Naive thymus-derived CD4-positive, alpha-beta T cell (primary cell): ENCODE measurements at regions not wholly inside any gene's neighbourhood (a gene's known extent, or its start where the extent isn't known, plus 50 kb on each side); places are given as distances from the start of the nearest gene placed in this dataset.

Experiments
- ATAC-seq: fragments of 150-1000 bp; cut with Tn5 transposase; 2 replicates; pipeline ENCODE4 v1.10.0; 2021; ENCODE audit warnings: mild to moderate bottlenecking, moderate library complexity
- CTCF ChIA-PET: fragments of 350-600 bp; sonication (Branson Sonifier 250); formaldehyde crosslinking; loops from one replicate; lab custom pipeline; 2021; ENCODE audit warnings: antibody characterized with exemption; lab: Charles Lee
- POLR2A ChIA-PET: fragments of 350-600 bp; sonication (Branson Sonifier 250); formaldehyde crosslinking; loops from one replicate; lab custom pipeline; 2021; ENCODE audit warnings: antibody characterized with exemption, inconsistent platforms; lab: Charles Lee
- DNase-seq, 9 donors: peaks; one replicate each; pipeline versions ENCODE4 v3.0.0 to v3.0.0-alpha.2; 2020 to 2022; ENCODE audit warnings: mixed read lengths in 1 of 9
- H3K27ac ChIP-seq: one replicate; pipeline ENCODE4 v1.7.0; 2013; ENCODE audit warnings: mild to moderate bottlenecking, low read depth, low read length, moderate library complexity
- H3K27me3 ChIP-seq, 2 donors: one replicate each; pipeline ENCODE4 v1.7.0; 2013; ENCODE audit warnings: low read length in 2 of 2, mild to moderate bottlenecking in 2 of 2, moderate library complexity in 2 of 2; ENCODE audit not compliant: control insufficient read depth in 2 of 2, insufficient read depth in 2 of 2
- H3K36me3 ChIP-seq, 3 experiments: 1 replicate in 2 of 3; 2 replicates in 1 of 3; pipeline ENCODE4 v1.7.0; 2013; ENCODE audit warnings: low read length in 3 of 3, mild to moderate bottlenecking in 3 of 3, moderate library complexity in 1 of 3; ENCODE audit not compliant: insufficient read depth in 3 of 3, control insufficient read depth in 2 of 3
- H3K4me1 ChIP-seq, 2 donors: one replicate each; pipeline ENCODE4 v1.7.0; 2013; ENCODE audit warnings: low read length in 2 of 2, mild to moderate bottlenecking in 2 of 2, moderate library complexity in 1 of 2; ENCODE audit not compliant: control insufficient read depth in 2 of 2, insufficient read depth in 2 of 2
- H3K4me3 ChIP-seq: 2 replicates; pipeline ENCODE4 v1.7.0; 2013; ENCODE audit warnings: mild to moderate bottlenecking, low read length
- H3K9me3 ChIP-seq, 3 experiments: 1 replicate in 2 of 3; 2 replicates in 1 of 3; pipeline ENCODE4 v1.7.0; 2013; ENCODE audit warnings: low read length in 3 of 3; ENCODE audit not compliant: control insufficient read depth in 2 of 3
- H3K27ac Mint-ChIP-seq, 9 donors: one replicate each; pipeline ENCODE4 v1.8.0; 2020 to 2022; ENCODE audit warnings: mixed read lengths in 9 of 9, mild to moderate bottlenecking in 8 of 9, moderate library complexity in 5 of 9, inconsistent platforms in 2 of 9
- H3K27me3 Mint-ChIP-seq, 5 donors: one replicate each; pipeline ENCODE4 v1.8.0; 2021 to 2022; ENCODE audit warnings: mixed read lengths in 5 of 5, mild to moderate bottlenecking in 1 of 5
- H3K36me3 Mint-ChIP-seq, 5 donors: one replicate each; pipeline ENCODE4 v1.8.0; 2020 to 2022; ENCODE audit warnings: mixed read lengths in 5 of 5, mild to moderate bottlenecking in 3 of 5, inconsistent platforms in 1 of 5
- H3K4me1 Mint-ChIP-seq, 7 donors: one replicate each; pipeline ENCODE4 v1.8.0; 2020 to 2022; ENCODE audit warnings: mixed read lengths in 7 of 7, mild to moderate bottlenecking in 3 of 7, inconsistent platforms in 1 of 7
- H3K4me3 Mint-ChIP-seq, 10 donors: one replicate each; pipeline ENCODE4 v1.8.0; 2020 to 2022; ENCODE audit warnings: mild to moderate bottlenecking in 10 of 10, mixed read lengths in 10 of 10, moderate library complexity in 6 of 10, inconsistent platforms in 2 of 10
- H3K9me3 Mint-ChIP-seq, 11 donors: one replicate each; pipeline ENCODE4 v1.8.0; 2020 to 2022; ENCODE audit warnings: mixed read lengths in 11 of 11, mild to moderate bottlenecking in 4 of 11, inconsistent platforms in 1 of 11, moderate library complexity in 1 of 11
- intact Hi-C, 2 donors: fragments of 100-400 bp; cut with micrococcal nuclease; formaldehyde crosslinking; loops; one replicate each; pipeline ENCODE4 v1.15.1; 2023

DNA sequence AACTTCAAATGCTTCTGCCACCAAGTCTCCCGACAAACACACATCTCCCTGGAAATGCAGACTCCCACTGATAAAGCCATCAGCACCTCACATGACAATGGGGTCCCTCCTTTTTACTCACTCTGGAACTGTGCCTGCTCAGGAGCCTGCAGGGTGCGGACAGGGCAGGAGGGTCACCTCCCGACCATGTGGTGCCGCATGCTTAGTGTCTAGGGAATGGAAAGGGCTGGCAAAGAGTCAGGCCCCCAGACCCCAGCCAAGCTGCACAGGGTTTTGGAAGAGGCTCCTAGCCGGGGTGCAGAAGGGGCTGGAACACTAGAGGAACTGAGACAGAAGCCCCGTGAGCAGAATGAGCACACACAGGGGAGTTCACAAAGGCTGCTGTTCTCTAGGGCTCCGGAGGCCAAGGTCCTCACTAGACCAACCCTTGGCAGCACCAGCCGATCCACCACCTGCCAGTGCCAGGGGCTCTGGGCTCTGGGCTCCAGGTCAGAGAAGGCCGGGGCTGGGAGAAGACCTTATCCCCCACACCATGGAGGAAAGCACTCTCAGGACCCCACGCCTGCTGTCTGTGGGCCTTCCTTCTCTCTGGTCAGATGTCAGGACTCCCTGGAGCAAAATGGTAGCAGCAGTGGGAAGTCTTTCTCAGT is 125.1 kb upstream of the FGF3 start:
- H3K36me3 Mint-ChIP-seq, result no peaks in the 10 kb centered on the region
- Histone ChIP-seq H3K9me3 (no peaks in the 10 kb centered on the region), H3K4me1 (no peaks in the 10 kb centered on the region), H3K4me3 (no peak overlapping the region), H3K36me3 (no peaks in the 10 kb centered on the region), H3K27me3 (no peaks in the 10 kb centered on the region), H3K27ac (no peak overlapping the region)
- no peak for DNase-seq
- no peak overlapping the region for H3K4me3 Mint-ChIP-seq
- intact Hi-C loops, result no loop called here
- ChIA-PET POLR2A (no interaction called here), CTCF (no interaction called here)
- no peak for ATAC-seq
- no peak overlapping the region for H3K27ac Mint-ChIP-seq
- H3K4me1 Mint-ChIP-seq, result no peaks in the 10 kb centered on the region
- H3K9me3 Mint-ChIP-seq, result peaks cover 0 to 4% (median 0%) of the 10 kb centered on the region in 11 donors
- peaks cover 0 to 43% (median 23%) of the 10 kb centered on the region in 5 donors for H3K27me3 Mint-ChIP-seq

DNA sequence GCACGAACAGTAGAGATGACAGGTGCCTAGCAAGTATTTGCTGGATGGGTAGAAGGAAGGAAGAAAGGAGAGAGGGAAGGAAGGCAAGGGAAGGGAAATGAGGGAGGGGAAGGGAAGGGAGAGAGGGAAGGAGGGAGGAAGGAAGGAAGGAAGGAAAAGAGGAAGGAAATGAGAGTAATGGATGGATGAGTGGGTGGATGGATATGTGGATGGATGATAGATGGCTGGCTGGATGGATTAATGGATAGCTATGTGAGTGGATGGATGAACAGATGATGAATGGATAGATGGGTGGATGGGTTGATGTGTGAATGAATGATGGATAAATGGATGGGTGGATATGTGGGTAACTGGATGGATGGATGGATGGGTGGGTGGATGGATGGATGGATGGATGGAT is 125.9 kb upstream of the FGF3 start:
- ATAC-seq (no peak), DNase-seq (no peak)
- Histone ChIP-seq H3K27me3 (no peaks in the 10 kb centered on the region), H3K9me3 (no peaks in the 10 kb centered on the region), H3K27ac (no peak overlapping the region), H3K36me3 (no peaks in the 10 kb centered on the region), H3K4me3 (no peak overlapping the region), H3K4me1 (no peaks in the 10 kb centered on the region)
- intact Hi-C loops, result no loop called here
- Mint-ChIP-seq H3K4me3 (no peak overlapping the region), H3K36me3 (no peaks in the 10 kb centered on the region), H3K9me3 (peaks cover 0 to 4% (median 0%) of the 10 kb centered on the region in 11 donors), H3K27me3 (peaks cover 0 to 41% (median 23%) of the 10 kb centered on the region in 5 donors), H3K4me1 (no peaks in the 10 kb centered on the region), H3K27ac (no peak overlapping the region)
- CTCF ChIA-PET, result no interaction called here
- POLR2A ChIA-PET, result no interaction called here

DNA sequence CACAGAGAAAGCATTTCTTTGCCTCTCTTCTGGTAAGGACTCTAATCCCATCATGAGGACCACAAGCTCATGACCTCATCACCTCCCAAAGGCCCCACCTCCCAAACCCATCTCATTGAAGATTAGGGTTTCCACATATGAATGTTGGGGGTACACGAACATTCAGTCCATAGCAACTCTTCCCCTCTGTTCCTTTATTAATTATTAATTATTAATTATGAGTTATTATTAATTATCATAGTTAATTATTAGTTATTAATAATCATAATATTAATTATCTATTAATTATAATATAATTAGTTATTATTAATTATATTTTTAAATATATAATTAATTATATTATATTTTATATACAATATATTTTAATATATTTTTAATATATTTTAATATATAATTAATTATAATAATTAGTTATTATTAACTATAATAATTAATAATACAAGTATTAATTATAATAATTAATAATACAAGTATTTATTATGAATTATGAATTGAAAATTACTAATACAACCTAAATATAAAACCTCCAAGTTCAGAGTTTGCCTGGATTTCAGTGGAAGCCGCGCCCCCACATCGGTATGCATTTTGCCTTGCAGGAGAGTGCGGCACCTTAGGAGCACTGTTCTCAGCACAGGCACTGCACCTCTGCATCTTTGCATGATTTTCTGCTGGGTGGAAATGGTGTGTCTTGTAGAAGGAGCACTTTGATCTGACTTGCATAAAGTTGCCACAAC is 128.0 kb upstream of the FGF3 start:
- CTCF ChIA-PET, result no interaction called here

DNA sequence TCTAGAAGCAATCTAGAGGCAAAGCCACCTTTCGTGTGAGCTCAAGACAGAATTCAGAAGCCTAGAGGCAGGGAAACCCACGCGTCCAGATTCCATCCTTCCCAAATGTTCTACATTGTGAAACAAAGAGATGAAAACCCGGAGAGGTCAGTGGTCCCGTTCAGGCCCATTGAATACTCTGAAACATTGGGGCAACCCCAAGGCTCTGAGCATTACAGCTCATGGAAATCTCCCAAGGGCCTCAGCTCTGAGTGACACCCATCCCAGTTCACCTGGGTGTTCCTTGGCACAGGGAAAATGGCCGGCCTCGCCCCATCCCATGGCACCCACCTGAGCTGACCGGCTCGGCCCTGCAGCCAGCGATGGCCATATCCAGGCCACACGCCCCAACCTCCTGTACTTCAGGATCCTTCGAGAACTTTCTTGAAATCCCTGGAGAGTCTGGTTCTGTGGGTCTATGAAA is 128.6 kb upstream of the FGF3 start:
- CTCF ChIA-PET, result no interaction called here
- Histone ChIP-seq H3K4me1 (no peaks in the 10 kb centered on the region), H3K27ac (no peak overlapping the region), H3K36me3 (no peaks in the 10 kb centered on the region), H3K9me3 (no peaks in the 10 kb centered on the region), H3K27me3 (no peaks in the 10 kb centered on the region), H3K4me3 (no peak overlapping the region)
- intact Hi-C loops, result no loop called here
- ATAC-seq (no peak), DNase-seq (no peak)
- Mint-ChIP-seq H3K4me3 (no peak overlapping the region), H3K9me3 (peaks cover 0 to 4% (median 0%) of the 10 kb centered on the region in 11 donors), H3K4me1 (peaks cover 0 to 4% (median 0%) of the 10 kb centered on the region in 7 donors), H3K27ac (no peak overlapping the region), H3K36me3 (no peaks in the 10 kb centered on the region), H3K27me3 (peaks cover 0 to 27% (median 8%) of the 10 kb centered on the region in 5 donors)
- POLR2A ChIA-PET, result no interaction called here

More for the DNA sequence above, 128.0 kb upstream of the FGF3 start:
- Histone ChIP-seq H3K4me1 (no peaks in the 10 kb centered on the region), H3K9me3 (no peaks in the 10 kb centered on the region), H3K27me3 (no peaks in the 10 kb centered on the region), H3K4me3 (no peak overlapping the region), H3K27ac (no peak overlapping the region), H3K36me3 (no peaks in the 10 kb centered on the region)
- POLR2A ChIA-PET, result interaction anchor here (0.6 kb wide), 1 partner anchor 977 kb away, joined by 3 read pairs; no protein-coding TSS in a partner anchor
- Mint-ChIP-seq H3K4me3 (no peak overlapping the region), H3K27me3 (peaks cover 0 to 30% (median 11%) of the 10 kb centered on the region in 5 donors), H3K36me3 (no peaks in the 10 kb centered on the region), H3K4me1 (peaks cover 0 to 1% (median 0%) of the 10 kb centered on the region in 7 donors), H3K27ac (no peak overlapping the region), H3K9me3 (peaks cover 0 to 4% (median 0%) of the 10 kb centered on the region in 11 donors)
- DNase-seq (no peak), ATAC-seq (no peak)
- intact Hi-C loops, result no loop called here

DNA sequence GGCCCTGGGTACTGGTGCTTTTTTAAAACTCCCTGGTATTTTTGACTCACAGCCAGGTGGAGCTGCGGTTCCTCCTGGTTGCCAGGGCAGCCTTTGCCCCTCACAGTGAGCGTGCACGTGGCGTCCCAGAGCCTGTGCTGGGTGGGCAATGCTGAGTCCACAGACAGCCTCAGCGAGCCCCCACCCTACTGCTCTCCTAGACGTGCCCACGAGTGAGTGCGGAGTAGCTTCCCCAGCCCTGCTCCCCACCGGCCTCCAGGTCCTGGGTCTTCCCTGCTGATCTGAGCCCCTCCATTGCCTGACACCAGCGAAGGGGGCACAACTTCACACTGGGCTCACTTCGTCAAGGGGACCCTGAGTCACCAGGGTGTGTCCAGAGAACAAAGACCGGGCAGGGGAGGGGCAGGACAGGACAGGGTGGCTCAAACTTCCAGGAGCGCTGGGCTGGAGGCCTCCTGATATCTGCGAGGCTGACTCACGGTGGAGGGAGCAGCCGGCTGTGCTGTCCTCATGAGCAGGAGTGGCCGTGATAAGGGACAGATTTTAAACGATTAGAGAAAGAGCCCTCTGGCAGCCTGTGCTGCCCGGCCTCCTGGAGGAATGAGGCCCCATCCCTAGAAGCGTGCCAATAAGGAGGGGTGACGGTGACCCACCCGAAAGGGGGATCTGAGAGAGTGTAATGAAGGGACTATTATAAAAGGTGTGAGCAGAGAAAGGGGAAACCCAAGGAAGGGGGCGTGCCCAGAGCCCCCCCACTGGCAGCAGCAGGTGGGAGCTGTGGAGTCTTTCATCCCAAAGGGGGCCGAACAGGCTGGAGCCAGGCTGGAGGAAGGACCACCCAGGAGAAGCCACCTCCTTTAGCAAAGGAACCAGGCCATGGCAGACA is 129.3 kb upstream of the FGF3 start:
- DNase-seq, result no peak
- no peaks in the 10 kb centered on the region for H3K36me3 ChIP-seq
- H3K4me3 Mint-ChIP-seq, result no peak overlapping the region
- no peak overlapping the region for H3K27ac Mint-ChIP-seq
- intact Hi-C loops, result no loop called here
- H3K9me3 Mint-ChIP-seq, result peaks cover 0 to 4% (median 0%) of the 10 kb centered on the region in 11 donors
- CTCF ChIA-PET, result no interaction called here
- no peaks in the 10 kb centered on the region for H3K4me1 ChIP-seq
- POLR2A ChIA-PET, result no interaction called here
- H3K27me3 ChIP-seq, result no peaks in the 10 kb centered on the region
- H3K9me3 ChIP-seq, result no peaks in the 10 kb centered on the region
- no peak overlapping the region for H3K4me3 ChIP-seq
- no peak for ATAC-seq
- H3K27me3 Mint-ChIP-seq, result peaks cover 0 to 26% (median 8%) of the 10 kb centered on the region in 5 donors
- peaks cover 0 to 7% (median 0%) of the 10 kb centered on the region in 7 donors for H3K4me1 Mint-ChIP-seq
- no peaks in the 10 kb centered on the region for H3K36me3 Mint-ChIP-seq
- no peak overlapping the region for H3K27ac ChIP-seq

DNA sequence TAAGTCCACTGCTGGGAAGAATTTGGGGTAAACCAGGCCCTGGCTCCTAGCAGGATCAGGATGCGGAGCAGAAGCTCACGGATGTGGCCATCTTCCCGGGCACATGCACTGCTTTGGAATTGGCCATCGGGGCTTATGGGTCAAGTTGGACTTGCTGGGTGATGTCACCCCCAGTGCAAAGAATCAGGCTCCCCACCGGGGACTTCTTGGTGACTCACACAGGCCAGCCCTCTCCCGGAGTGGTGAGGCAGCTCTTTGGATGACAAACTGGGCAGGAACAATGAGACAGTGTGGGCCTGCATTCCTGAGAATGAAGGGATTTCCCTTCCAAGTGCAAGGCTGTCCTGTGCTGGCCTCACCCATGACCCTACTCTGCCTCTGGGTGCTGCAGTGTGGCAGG is 128.8 kb upstream of the ANO1 start:
- DNase-seq (no peak), ATAC-seq (no peak)
- H3K4me3 ChIP-seq, result no peak overlapping the region
- Mint-ChIP-seq H3K27ac (no peak overlapping the region), H3K36me3 (no peaks in the 10 kb centered on the region), H3K9me3 (peaks cover 0 to 4% (median 0%) of the 10 kb centered on the region in 11 donors), H3K27me3 (peaks cover 0 to 21% (median 8%) of the 10 kb centered on the region in 5 donors), H3K4me1 (peaks cover 0 to 7% (median 0%) of the 10 kb centered on the region in 7 donors), H3K4me3 (no peak overlapping the region)
- no peaks in the 10 kb centered on the region for H3K4me1 ChIP-seq
- ChIA-PET POLR2A (no interaction called here), CTCF (no interaction called here)
- H3K36me3 ChIP-seq, result no peaks in the 10 kb centered on the region
- intact Hi-C loops, result no loop called here
- H3K27me3 ChIP-seq, result no peaks in the 10 kb centered on the region
- no peak overlapping the region for H3K27ac ChIP-seq
- no peaks in the 10 kb centered on the region for H3K9me3 ChIP-seq
